MM.1S (cell line): ENCODE measurements at regions not wholly inside any gene's neighbourhood (a gene's known extent, or its start where the extent isn't known, plus 50 kb on each side); places are given as distances from the start of the nearest gene placed in this dataset.

ENCODE experiments used
- DNase-seq: peaks from one replicate; pipeline ENCODE4 v3.0.0-alpha.2; 2015
- H2AFZ ChIP-seq: fragments of 300-600 bp; sonication (generic); 2 replicates; pipeline ENCODE4 v1.6.0; 2016; ENCODE audit warnings: antibody characterized with exemption, low read length
- H3F3A ChIP-seq: fragments of 300-600 bp; sonication (generic); 2 replicates; pipeline ENCODE4 v1.6.1; 2016; ENCODE audit warnings: mild to moderate bottlenecking, antibody characterized with exemption, low read length, moderate library complexity, mixed read lengths; ENCODE audit not compliant: insufficient read depth
- H3K27ac ChIP-seq: fragments of 300-600 bp; sonication (generic); 2 replicates; pipeline ENCODE4 v1.5.1; 2016; ENCODE audit warnings: mild to moderate bottlenecking, low read length
- H3K27me3 ChIP-seq: fragments of 300-600 bp; sonication (generic); replicated peaks from 2 replicates; pipeline ENCODE4 v1.6.0; 2016; ENCODE audit warnings: low read length; ENCODE audit not compliant: insufficient read depth
- H3K36me3 ChIP-seq: fragments of 300-600 bp; sonication (generic); replicated peaks from 2 replicates; pipeline ENCODE4 v1.6.1; 2016; ENCODE audit warnings: mild to moderate bottlenecking, low read length, mixed read lengths; ENCODE audit not compliant: insufficient read depth
- H3K4me1 ChIP-seq: fragments of 300-600 bp; sonication (generic); 2 replicates; pipeline ENCODE4 v1.6.1; 2016; ENCODE audit warnings: low read length, mixed read lengths
- H3K4me2 ChIP-seq: fragments of 300-600 bp; sonication (generic); 2 replicates; pipeline ENCODE4 v1.6.0; 2016; ENCODE audit warnings: low read depth, low read length
- H3K4me3 ChIP-seq: fragments of 300-600 bp; sonication (generic); 2 replicates; pipeline ENCODE4 v1.5.1; 2016; ENCODE audit warnings: low read length, mixed read lengths
- H3K79me2 ChIP-seq: fragments of 300-600 bp; sonication (generic); 2 replicates; pipeline ENCODE4 v1.6.1; 2016; ENCODE audit warnings: mixed run types, low read length, mixed read lengths
- H3K9ac ChIP-seq: fragments of 300-600 bp; sonication (generic); 2 replicates; pipeline ENCODE4 v1.6.1; 2016; ENCODE audit warnings: low read length, mixed read lengths
- H3K9me2 ChIP-seq: fragments of 300-600 bp; sonication (generic); replicated peaks from 2 replicates; pipeline ENCODE4 v1.6.1; 2016; ENCODE audit warnings: mild to moderate bottlenecking, low read length, mixed read lengths; ENCODE audit not compliant: insufficient read depth
- H3K9me3 ChIP-seq: fragments of 300-600 bp; sonication (generic); replicated peaks from 2 replicates; pipeline ENCODE4 v1.6.1; 2016; ENCODE audit warnings: mild to moderate bottlenecking, low read length, mixed read lengths; ENCODE audit not compliant: insufficient read depth
- H4K20me1 ChIP-seq: fragments of 300-600 bp; sonication (generic); 2 replicates; pipeline ENCODE4 v1.6.1; 2016; ENCODE audit warnings: mild to moderate bottlenecking, low read length, moderate library complexity, mixed read lengths; ENCODE audit not compliant: insufficient read depth
- CTCF ChIP-seq: fragments of 300-600 bp; sonication (generic); IDR thresholded peaks from 2 replicates; pipeline ENCODE4 v1.5.1; 2016; ENCODE audit warnings: antibody characterized with exemption, low read length, mixed read lengths
- EZH2 ChIP-seq: fragments of 300-600 bp; sonication (generic); optimal IDR thresholded peaks from 2 replicates; pipeline ENCODE3; 2017; ENCODE audit warnings: low read depth, mild to moderate bottlenecking, antibody characterized with exemption, low read length, mixed read lengths
- EZH2phosphoT487 ChIP-seq: fragments of 300-600 bp; sonication (generic); IDR thresholded peaks from 2 replicates; pipeline ENCODE4 v1.6.1; 2018; ENCODE audit warnings: antibody characterized with exemption, low read length

GRCh38 chr14:96624661-96625425 lies 122.7 kb downstream of the PAPOLA start:
- H3K27me3 ChIP-seq = no peaks in the 10 kb centered on the region

DNA sequence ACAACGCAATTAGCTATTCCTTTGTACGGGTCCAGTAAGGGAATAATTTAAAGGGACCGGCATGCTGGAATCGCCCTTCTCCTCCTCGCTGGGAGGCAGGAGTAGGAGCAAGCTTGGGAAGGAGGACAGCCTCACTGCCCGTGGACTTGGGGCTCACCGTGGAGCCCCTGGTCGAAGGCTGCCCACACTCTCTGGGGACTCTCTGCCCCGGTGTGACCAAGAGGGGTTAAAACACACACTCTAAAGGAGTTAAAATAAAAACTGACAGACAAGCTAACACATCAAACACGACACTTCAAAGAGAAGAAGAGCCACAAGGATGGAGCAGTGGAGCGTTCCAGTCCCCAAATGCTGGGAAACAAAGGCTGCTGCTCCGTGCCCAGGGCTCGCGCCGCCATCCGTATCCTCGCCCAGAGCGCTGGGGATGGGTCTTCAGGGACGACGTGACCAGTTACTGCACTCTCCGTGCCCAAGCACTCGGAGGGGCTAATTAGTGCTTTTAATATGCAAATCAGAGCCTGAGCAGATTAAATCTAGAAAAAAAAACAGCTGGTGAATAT lies 123.3 kb downstream of the PAPOLA start:
- no peak for TF ChIP-seq CTCF
- TF ChIP-seq EZH2 = no peak
- no peak for TF ChIP-seq EZH2phosphoT487
- H3K9ac ChIP-seq = no peak overlapping the region
- no peaks in the 10 kb centered on the region for H3K36me3 ChIP-seq
- H3K4me1 ChIP-seq = no peaks in the 10 kb centered on the region
- no peaks in the 10 kb centered on the region for H3K9me2 ChIP-seq
- H3K27me3 ChIP-seq = no peaks in the 10 kb centered on the region
- no peaks in the 10 kb centered on the region for H3K79me2 ChIP-seq
- H4K20me1 ChIP-seq = no peaks in the 10 kb centered on the region
- H3K27ac ChIP-seq = no peak overlapping the region
- no peak for DNase-seq
- H3K4me3 ChIP-seq = no peak overlapping the region
- no peak overlapping the region for H2AFZ ChIP-seq
- H3K4me2 ChIP-seq = no peak overlapping the region
- no peaks in the 10 kb centered on the region for H3F3A ChIP-seq
- no peaks in the 10 kb centered on the region for H3K9me3 ChIP-seq

More at GRCh38 chr14:96624661-96625425, 122.7 kb downstream of the PAPOLA start:
- no peak overlapping the region for H3K9ac ChIP-seq
- TF ChIP-seq EZH2phosphoT487 (no peak), CTCF (no peak), EZH2 (no peak)
- H3K4me1 ChIP-seq = no peaks in the 10 kb centered on the region
- no peaks in the 10 kb centered on the region for H3K79me2 ChIP-seq
- H2AFZ ChIP-seq = no peak overlapping the region
- no peak overlapping the region for H3K27ac ChIP-seq
- no peak overlapping the region for H3K4me3 ChIP-seq
- H3K4me2 ChIP-seq = no peak overlapping the region
- no peaks in the 10 kb centered on the region for H4K20me1 ChIP-seq
- H3F3A ChIP-seq = no peaks in the 10 kb centered on the region
- H3K36me3 ChIP-seq = no peaks in the 10 kb centered on the region
- H3K9me2 ChIP-seq = no peaks in the 10 kb centered on the region
- DNase-seq = no peak
- H3K9me3 ChIP-seq = no peaks in the 10 kb centered on the region

DNA sequence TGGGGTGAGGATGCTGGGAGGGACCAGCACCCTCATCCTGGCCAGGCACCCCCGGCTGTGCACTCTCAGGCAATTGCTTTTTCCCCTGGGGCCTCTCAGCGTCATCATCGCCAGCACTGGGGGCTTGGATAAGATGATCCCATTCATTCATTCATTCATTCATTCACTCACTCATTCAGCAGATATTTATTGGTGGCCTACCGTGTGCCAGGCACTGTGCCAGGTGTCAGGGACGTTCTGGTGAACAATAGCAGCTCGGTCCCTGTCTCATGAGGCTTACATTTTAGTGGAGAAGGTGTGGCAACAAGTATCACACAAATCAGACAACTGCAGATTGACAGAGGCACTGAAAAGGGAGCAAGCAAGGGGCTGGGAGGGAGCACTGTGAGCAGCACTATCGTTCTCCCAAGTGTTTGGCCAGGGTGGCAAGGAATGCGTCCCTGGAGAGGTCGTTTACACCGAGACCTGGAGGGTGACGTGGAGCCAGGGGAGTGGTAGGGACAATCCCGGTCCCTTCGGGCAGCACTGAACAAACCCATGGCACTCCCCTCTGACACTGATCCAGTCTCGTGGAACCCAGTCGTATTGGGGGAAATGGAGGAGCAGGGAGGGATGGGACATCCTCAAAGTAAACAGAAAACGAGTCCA lies 124.1 kb downstream of the PAPOLA start:
- H3K4me1 ChIP-seq = no peaks in the 10 kb centered on the region
- H3K9ac ChIP-seq = no peak overlapping the region
- H3K79me2 ChIP-seq = no peaks in the 10 kb centered on the region
- no peaks in the 10 kb centered on the region for H4K20me1 ChIP-seq
- TF ChIP-seq CTCF (no peak), EZH2phosphoT487 (no peak), EZH2 (no peak)
- H2AFZ ChIP-seq = no peak overlapping the region
- H3K27ac ChIP-seq = no peak overlapping the region
- H3K36me3 ChIP-seq = no peaks in the 10 kb centered on the region
- H3K4me3 ChIP-seq = no peak overlapping the region
- no peaks in the 10 kb centered on the region for H3K27me3 ChIP-seq
- no peak overlapping the region for H3K4me2 ChIP-seq
- no peaks in the 10 kb centered on the region for H3K9me2 ChIP-seq
- DNase-seq = no peak
- H3F3A ChIP-seq = no peaks in the 10 kb centered on the region
- H3K9me3 ChIP-seq = no peaks in the 10 kb centered on the region
